GM23248 (cell line): ENCODE measurements at regions not wholly inside any gene's neighbourhood (a gene's known extent, or its start where the extent isn't known, plus 50 kb on each side); places are given as distances from the start of the nearest gene placed in this dataset.

ENCODE experiments used
- EZH2 ChIP-seq: fragments of 200-600 bp; sonication (generic); IDR thresholded peaks from 2 replicates; pipeline ENCODE4 v1.6.1; 2018; ENCODE audit warnings: antibody characterized with exemption, mild to moderate bottlenecking; ENCODE audit not compliant: insufficient read depth, poor library complexity, severe bottlenecking
- EZH2phosphoT487 ChIP-seq: fragments of 200-600 bp; sonication (generic); IDR thresholded peaks from 2 replicates; pipeline ENCODE4 v1.6.1; 2018; ENCODE audit warnings: antibody characterized with exemption, moderate library complexity, mild to moderate bottlenecking, low read depth; ENCODE audit not compliant: insufficient read depth

DNA sequence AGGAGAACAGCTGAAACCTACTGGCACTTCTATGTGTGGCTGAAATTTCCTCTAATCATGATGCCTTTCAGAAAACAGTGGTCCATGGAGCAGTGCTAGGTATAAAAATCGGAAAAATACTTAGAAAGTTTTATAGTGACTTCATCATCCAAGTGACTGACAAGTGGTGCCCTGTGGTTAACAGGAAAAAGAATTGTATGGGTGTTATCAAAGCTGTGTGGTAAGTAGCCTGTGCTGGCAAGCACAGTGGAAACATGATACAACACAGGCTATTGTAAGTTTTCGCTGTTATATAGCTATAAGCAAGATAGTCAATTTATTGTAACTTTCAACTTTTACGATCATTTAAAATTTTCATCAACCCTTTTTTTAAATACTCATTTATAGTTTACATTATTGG lies 1599.7 kb upstream of the ZEB2 start:
- TF ChIP-seq EZH2 = no peak
- no peak for TF ChIP-seq EZH2phosphoT487
